ENCODE measurements at regions not wholly inside any gene's neighbourhood (a gene's known extent, or its start where the extent isn't known, plus 50 kb on each side); places are given as distances from the start of the nearest gene placed in this dataset.

GRCh38 chr2:228543117-228543516, 361.6 kb upstream of the SPHKAP start:
- TF ChIP-seq USF2 (IDR thresholded peaks at IDR 0.05; ENCODE audit: low read depth, low read length) (no peak), USF2 (CRISPR knock-in tag; IDR thresholded peaks at IDR 0.05; ENCODE audit: borderline replicate concordance) (no peak), SAFB2 (CRISPR knock-in tag; IDR thresholded peaks at IDR 0.05; ENCODE audit: borderline replicate concordance, low read depth) (no peak), ZBED4 (CRISPR knock-in tag; IDR thresholded peaks at IDR 0.05; ENCODE audit: borderline replicate concordance) (no peak), BCL6 (CRISPR knock-in tag; IDR thresholded peaks at IDR 0.05) (no peak), EZH2 (conservative IDR thresholded peaks at IDR 0.05; ENCODE audit: low read depth, low read length) (no peak), ZBTB39 (CRISPR knock-in tag; IDR thresholded peaks at IDR 0.05) (no peak), THAP8 (CRISPR knock-in tag; IDR thresholded peaks at IDR 0.05; ENCODE audit: borderline replicate concordance) (no peak), ZNF784 (CRISPR knock-in tag; IDR thresholded peaks at IDR 0.05; ENCODE audit: borderline replicate concordance) (no peak), MTA1 (CRISPR knock-in tag; IDR thresholded peaks at IDR 0.05; ENCODE audit: borderline replicate concordance) (no peak), ZNF496 (CRISPR knock-in tag; IDR thresholded peaks at IDR 0.05; ENCODE audit: insufficient replicate concordance) (no peak)

All from HepG2 (cell line).